GM18498 (cell line): ENCODE measurements at regions not wholly inside any gene's neighbourhood (a gene's known extent, or its start where the extent isn't known, plus 50 kb on each side); places are given as distances from the start of the nearest gene placed in this dataset.

Experiments used
- ATAC-seq: cut with Tn5 transposase; IDR thresholded peaks from one replicate; pipeline ENCODE4 v1.9.1; 2021; ENCODE audit warnings: mild to moderate bottlenecking, moderate library complexity; ENCODE audit not compliant: unreplicated experiment

DNA sequence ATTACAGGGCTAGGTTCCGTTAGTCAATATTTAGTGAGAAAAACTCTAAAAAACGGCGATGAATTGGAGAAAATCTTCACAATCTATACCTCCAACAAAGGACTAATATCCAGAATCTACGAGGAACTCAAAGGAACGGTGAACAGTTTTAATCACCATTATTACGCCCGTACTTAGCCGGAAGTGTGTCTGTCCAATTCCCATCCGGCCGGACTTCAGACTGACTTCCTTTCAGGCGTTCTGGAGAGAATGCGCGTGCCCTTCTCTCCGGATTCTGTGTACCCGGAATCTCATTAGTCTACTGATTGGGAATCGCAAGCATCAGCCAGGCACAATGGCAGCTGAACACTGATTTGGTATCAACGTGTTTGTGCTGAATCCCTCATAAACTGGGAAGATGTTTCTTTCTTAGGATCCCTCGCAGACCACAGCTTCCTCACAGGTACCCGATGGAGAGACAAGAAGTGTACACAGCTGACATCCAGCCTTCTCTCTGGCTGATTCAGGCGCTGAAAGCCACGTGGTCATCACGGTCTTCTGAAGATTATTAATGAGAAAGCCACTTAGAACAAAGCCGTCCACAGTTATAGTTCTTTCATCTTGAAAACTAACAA is 239.9 kb downstream of the ZNF516 start:
- no peak for ATAC-seq

DNA sequence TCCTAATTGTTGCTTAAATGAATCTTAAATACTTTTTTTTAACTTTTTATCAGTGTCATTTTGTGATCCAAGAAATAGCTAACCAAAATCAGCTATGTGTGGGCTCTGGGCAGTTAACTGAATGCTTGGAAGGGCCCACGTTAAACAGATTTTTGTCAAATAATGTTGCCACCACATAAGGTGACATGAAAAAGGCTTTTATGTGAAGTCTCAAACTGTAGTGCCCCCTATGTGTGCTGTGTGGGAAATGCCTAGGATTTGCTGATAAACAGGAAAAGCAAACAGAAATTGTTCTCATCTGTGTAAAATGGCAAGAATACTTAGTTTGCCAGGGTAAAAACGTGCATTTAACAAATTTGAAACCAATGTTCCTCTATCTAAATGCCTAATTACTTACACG is 242.2 kb downstream of the ZNF516 start:
- no peak for ATAC-seq

- no peak for ATAC-seq
These were observed 242.9 kb downstream of the ZNF516 start for GRCh38 chr18:76252139-76252538.

DNA sequence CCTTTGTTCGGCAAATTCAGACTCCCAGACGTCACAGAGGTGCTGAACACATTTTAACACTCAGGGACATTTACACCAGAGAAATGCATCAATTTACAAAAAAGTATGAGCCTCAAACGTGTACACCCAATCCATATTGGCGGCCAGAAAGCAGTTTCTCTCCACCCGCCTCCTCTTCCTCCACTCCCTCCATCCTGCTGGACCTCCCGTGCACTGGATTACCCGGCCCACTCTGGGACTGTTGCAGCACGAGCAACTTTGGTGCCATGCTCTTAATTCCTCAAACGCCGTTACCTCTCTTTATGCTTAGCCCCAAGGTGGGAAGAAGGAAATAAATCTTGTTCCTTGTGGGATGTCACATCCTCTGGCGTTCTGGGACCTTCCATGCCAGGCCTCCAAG is 243.4 kb downstream of the ZNF516 start:
- ATAC-seq, result no peak

DNA sequence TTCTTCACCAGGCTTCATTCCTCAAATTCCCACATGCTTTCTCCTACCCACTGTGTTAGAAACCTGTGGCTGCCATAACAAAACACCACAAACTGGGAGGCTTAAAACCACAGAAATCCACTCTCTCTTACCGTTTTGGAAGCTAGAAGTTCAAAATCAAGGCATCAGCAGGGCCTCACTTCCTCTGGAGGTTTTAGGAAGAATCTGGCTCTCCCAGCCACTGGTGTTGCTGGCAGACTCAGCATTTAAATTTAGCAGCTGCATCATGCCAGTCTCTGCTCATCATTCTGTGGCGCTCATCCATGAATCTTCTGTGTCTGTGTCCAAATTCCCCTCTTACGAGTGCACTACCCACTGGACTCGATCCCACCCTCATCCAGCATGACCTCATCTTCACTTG is 248.5 kb downstream of the ZNF516 start:
- no peak for ATAC-seq

DNA sequence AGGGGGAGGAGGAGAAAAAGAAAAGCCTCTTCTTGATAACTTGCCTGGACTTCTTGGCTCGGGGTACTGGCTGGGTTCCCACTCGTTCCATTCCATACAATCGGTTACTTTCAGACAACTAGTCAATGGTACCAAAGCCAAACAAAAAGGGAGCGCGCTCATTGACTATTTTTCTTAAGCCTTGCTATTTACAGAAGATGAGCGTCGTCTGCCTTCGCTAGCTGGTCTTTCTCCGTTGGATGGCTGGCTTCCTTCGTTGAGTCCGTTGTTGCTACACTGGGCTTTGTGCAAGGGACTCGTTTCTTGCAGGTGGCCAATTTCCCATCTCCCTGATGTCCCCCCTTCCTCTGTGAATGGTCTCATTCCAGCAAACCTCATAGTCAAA is 260.4 kb downstream of the ZNF516 start:
- ATAC-seq, result no peak

DNA sequence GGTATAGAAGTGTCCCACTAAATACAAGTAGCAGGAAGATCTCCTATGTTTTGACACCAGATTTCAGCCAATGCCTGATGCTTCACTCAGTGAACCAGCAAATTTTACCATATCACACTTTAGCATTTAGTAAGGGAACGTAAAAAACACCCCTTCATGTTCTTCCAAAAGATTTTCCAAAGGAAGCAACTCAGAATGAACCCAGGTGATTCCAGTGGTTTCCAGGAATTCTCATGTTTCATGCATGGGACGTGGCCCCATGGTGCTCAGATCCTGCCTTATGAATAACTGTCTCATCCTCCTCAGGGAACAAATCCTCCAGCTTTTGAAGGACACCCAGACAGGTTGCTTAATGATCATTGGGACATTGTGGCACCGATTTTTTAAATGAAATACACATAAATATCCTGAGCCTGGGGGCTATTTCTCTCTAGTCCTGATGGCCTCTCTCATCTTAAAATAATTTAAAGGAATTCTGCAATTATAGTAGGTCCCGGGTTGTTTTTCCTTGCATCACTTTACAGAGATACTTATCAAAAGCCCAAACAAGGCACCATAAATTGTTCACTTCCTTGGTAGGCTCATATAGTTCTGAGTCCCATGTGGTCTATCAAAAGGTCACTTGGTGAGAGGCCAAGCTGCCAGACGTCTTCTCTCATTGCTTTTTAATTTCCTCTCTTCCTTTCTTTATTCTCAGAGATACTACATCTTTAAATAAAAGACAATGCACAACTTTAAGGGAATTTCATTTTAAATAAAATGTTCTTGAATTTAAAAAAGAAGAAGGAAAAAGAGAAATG is 261.0 kb downstream of the ZNF516 start:
- ATAC-seq, result no peak

DNA sequence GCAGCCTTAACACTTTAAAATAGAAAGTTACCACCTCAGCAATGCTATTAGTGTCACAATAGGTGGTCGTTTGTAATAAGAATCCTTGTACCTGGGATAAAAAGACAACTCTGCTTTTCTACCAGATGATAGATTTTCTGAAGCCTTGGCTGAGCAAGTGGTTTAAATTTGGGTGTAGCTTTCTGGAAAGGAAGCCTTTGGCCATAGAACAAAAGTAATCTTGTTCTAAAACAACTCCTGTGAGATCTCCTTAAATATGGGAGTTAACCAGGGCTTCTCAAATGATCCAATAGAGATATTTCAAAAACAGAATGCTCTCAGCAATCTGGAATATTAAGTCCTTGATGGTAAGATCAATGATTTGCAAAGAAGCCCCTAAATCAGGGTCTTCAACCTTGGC is 261.6 kb downstream of the ZNF516 start:
- ATAC-seq, result no peak

DNA sequence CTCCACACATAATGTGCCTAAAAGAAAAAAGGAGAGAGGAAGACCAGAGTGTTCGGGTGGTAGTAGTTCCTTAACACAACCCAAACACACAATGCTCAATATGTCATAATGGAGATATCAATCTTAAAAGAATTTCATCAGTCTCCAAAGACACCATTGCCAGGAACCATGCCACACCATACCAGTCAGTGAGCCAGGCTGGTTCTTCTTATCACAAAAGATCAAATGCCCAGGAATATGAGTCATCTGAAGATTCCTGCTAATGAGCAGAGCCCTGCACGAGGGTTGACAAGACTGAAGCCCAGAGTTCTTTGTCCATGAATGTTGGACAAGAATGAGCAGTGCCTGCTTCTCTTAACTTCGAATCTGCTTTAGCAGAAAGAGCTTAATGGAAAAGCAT is 262.3 kb downstream of the ZNF516 start:
- no peak for ATAC-seq

- no peak for ATAC-seq
These were observed 263.0 kb downstream of the ZNF516 start for GRCh38 chr18:76232010-76232409.

- ATAC-seq, result no peak
These were observed 263.6 kb downstream of the ZNF516 start for GRCh38 chr18:76231402-76231801.

DNA sequence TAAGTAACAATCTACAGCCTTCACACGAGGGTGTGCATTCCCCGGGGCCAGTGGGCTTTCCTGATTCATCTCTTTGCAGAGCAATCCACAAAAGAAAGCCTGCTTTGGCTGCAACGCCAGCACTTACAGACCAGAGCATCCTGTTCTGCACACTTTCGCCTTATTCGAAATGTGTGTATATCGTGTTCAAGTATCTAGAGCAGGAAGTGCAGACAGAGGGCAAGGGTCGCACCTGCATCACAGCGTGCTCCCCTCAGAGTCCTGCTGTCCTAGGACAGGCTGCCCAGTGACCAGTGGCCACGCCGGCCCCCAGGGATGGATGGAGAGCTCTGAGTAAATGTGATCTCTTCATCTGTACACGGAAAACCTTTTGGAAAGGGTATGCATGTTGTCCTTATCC is 264.3 kb downstream of the ZNF516 start:
- ATAC-seq, result no peak

GRCh38 chr18:76228716-76229115 is 266.3 kb downstream of the ZNF516 start:
- ATAC-seq, result no peak

DNA sequence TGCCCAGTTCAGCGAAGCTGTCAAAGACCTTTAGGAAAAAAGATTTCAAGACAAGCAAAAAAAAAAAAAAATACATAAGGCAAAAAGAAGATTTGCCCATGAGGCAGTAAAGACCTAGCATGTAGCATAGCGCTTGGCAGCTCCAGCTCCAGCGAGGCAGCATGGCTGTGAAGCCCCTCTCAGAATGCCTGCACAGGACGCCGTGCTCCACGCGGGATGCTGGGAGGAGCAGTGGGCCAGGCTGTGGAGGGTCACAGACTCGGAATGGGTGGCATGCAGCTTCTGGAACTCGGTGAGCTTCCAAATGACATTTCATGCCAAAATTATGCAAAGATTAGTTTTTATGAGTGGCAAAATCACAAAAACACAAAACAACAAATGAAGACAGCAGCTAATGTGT is 267.3 kb downstream of the ZNF516 start:
- ATAC-seq, result no peak

DNA sequence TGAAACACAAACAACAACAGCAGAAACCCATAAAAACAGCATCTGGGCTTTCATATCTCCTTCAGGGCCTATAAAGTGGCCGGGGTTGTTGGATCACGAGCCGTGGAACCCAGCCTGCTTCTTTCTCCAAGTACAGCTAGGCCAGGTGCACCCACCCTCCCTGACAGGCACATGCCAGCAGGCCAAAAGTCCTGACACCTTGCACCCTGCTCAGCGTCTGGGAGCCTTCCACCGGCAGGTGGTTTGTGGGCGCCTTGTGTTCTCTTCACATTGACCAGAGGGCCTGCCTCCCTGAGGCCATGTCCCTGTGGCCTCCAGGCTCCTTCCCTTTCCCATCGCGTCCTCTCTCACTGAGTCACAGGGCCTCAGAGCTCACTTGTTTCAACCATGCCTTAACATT is 271.6 kb downstream of the ZNF516 start:
- no peak for ATAC-seq

DNA sequence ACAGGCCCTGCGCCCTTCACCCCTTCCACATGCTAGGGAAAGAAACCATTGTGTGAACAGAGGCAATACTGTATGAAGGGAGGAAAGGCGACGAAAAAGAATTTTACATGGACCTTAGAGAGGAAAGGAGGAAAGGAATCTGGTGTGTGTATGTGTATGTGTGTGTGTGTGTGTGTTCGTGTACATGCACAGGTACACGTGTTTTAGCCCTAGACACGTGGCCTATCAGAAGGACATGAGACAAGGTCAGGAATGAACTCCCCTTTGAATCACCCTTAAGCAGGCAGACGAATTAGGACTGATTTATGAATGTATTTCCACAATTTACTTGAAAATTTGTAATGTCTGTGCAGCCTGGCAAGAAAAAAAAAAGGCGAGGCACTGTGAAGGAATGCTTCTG is 276.0 kb downstream of the ZNF516 start:
- ATAC-seq, result no peak

- ATAC-seq, result no peak
These were observed 278.9 kb downstream of the ZNF516 start for GRCh38 chr18:76216096-76216495.

- no peak for ATAC-seq
These were observed 281.1 kb downstream of the ZNF516 start for GRCh38 chr18:76213991-76214390.

- no peak for ATAC-seq
These were observed 282.1 kb downstream of the ZNF516 start for GRCh38 chr18:76212960-76213359.

DNA sequence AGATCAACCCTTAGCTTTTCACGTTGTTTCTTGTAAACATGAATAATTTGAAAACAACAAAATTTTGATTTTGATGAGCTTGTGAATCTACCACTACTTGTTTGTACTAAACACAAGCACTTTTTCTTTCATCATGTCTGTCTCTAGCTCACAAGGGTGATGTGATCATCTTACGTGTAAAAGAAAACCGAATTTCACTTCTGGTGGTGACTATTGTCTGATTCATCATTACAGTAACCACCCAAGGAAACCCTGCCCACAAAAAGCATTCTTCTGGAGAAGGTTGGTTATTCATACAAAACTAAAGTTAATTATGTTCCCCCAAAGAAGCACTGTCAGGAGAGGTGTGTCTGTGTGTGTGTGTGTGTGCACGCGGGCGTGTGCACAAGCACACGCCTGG is 285.4 kb downstream of the ZNF516 start:
- ATAC-seq, result no peak

GRCh38 chr18:76208678-76209306 is 286.2 kb downstream of the ZNF516 start:
- no peak for ATAC-seq

DNA sequence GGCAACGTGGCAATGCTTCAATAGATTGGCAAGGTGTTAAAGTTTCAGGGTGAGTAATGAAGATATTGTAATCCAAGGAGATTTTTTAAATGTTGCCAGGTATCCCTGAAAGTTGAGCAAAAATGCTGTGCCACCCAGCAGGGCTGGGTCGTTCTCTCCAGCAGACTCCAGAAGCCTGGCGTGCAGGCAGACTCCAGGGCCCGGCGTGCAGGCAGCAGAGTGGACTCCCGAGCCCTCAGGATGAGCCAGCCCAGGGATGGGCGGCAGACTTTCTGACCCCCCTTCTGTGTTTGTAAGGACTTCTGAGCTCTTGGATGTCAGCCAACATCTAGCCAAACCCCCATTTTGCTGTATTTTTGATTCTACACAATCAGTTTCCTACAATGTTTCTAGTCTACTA is 289.1 kb downstream of the ZNF516 start:
- no peak for ATAC-seq
